ENCODE measurements at regions not wholly inside any gene's neighbourhood (a gene's known extent, or its start where the extent isn't known, plus 50 kb on each side); places are given as distances from the start of the nearest gene placed in this dataset.

- no peak for TF ChIP-seq EZH2phosphoT487 (IDR thresholded peaks at IDR 0.05; ENCODE audit: insufficient read depth, low read depth)
- no peak for TF ChIP-seq EZH2 (IDR thresholded peaks at IDR 0.05; ENCODE audit: insufficient read depth, poor library complexity, severe bottlenecking)
Measured at GRCh38 chr12:31859232-31859977, 99.8 kb upstream of the RESF1 start.

Measured in GM23248 (cell line).